Astrocyte of the cerebellum (primary cell): ENCODE measurements at regions not wholly inside any gene's neighbourhood (a gene's known extent, or its start where the extent isn't known, plus 50 kb on each side); places are given as distances from the start of the nearest gene placed in this dataset.

Experiments used
- DNase-seq: peaks from one replicate; pipeline ENCODE4 v3.0.0-alpha.2; 2011; ENCODE audit warnings: low read depth
- H3K4me3 ChIP-seq: 2 replicates; pipeline ENCODE4 v1.5.1; 2011; ENCODE audit warnings: mild to moderate bottlenecking, low read depth, low read length, moderate library complexity
- CTCF ChIP-seq: IDR thresholded peaks from 2 replicates; pipeline ENCODE4 v1.5.1; 2012; ENCODE audit warnings: low read length, low read depth, moderate library complexity, mild to moderate bottlenecking; ENCODE audit errors: missing control alignments
- in situ Hi-C: cut with HindIII; loops from 2 replicates; pipeline ENCODE4 v1.10.0; 2017; ENCODE audit warnings: low sequenced_read_pairs

DNA sequence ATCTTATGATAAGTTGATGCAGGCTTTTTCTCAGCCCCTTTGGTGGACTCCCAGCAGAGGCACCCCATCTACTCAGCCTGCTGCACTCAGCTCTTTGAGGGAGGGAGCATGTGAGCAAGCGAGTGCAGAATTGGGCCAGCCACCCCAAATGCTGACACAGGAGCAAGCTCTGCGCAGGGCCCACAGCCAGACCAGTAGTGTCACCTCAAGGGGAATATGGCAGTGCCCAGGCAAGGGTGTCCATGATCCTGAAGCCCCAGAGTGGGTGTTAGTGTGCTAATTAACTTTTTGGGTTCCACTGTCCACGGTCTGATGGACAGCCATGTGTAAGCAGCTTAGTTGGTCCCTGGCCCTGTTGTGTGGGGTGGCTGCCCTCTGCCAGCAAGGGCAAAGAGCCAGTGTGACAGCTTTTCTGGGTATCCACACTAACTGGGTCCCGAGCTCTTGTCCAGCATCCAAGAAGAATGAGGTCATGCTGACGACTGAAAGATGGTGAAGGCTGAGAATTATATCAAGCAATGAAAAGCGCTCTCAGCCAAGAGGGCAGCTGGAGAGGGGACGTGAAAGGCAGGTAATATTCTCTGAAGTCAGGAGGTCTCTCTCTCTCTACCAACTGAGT, 898.3 kb upstream of the PCDH9 start:
- in situ Hi-C loops = no loop called here
- no peak overlapping the region for H3K4me3 ChIP-seq
- no peak for DNase-seq
- TF ChIP-seq CTCF = no peak

DNA sequence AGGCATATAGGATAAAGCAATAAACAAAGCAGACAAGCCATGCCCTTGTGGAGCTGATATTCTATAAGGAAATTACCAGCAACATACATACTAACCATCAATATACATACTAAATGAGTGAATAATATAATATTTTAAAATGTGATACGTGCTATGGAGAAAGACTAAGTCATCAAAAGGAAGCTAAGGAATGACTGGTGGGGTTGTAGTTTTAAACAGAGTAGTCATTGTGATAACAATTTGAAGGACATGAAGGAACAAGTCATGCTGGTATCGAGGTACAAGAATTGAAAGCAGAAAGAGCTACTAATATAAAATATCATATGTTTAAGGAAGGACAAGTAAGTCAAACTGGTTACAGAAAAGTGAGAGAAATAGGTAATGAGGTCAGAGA, 894.9 kb upstream of the PCDH9 start:
- no peak overlapping the region for H3K4me3 ChIP-seq
- in situ Hi-C loops = no loop called here
- no peak for DNase-seq
- no peak for TF ChIP-seq CTCF

GRCh38 chr13:68124437-68125086, 894.4 kb upstream of the PCDH9 start:
- no peak overlapping the region for H3K4me3 ChIP-seq
- TF ChIP-seq CTCF = no peak
- in situ Hi-C loops = no loop called here
- DNase-seq = no peak

GRCh38 chr13:68110178-68110768, 880.1 kb upstream of the PCDH9 start:
- no peak for DNase-seq
- no peak for TF ChIP-seq CTCF
- no peak overlapping the region for H3K4me3 ChIP-seq
- in situ Hi-C loops = no loop called here

DNA sequence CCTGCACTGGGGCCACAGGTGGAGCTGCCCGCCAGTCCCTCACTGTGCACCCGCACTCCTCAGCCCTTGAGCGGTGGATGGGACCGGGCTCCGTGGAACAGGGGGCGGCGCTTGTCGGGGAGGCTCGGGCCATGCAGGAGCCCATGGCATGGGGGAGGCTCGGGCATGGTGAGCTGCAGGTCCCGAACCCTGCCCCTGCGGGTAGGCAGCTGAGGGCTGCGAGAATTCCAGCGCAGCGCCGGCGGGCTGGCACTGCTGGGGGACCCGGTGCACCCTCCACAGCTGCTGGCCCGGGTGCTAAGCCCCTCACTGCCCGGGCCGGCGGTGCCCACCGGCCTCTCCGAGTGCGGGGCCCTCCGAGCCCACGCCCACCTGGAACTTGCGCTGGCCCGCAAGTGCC, 877.5 kb upstream of the PCDH9 start:
- in situ Hi-C loops = no loop called here
- no peak for DNase-seq
- no peak for TF ChIP-seq CTCF
- no peak overlapping the region for H3K4me3 ChIP-seq

DNA sequence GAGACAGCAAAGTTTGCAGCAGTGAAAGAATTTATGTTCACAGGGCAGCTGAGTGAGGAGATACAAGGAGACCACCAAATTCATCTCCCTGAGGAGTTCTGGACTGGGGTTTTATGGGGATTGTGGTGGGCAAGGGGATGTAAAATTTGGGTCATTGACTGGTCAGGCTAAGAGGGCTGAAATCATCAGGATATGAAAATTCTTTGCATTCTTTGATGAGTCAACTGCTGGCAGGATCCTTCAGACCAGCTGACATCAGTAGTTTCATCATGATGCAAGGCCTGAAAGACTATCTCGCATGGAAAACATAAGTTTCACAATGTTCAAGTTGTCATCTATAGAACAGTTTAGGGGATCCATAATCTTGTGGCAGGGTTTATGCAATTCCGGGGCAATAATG, 869.5 kb upstream of the PCDH9 start:
- peak; percentile 59 for DNase-seq
- no peak for TF ChIP-seq CTCF
- H3K4me3 ChIP-seq = no peak overlapping the region
- in situ Hi-C loops = no loop called here
